Right atrium auricular region (tissue), 2 donors: ENCODE measurements at regions not wholly inside any gene's neighbourhood (a gene's known extent, or its start where the extent isn't known, plus 50 kb on each side); places are given as distances from the start of the nearest gene placed in this dataset.

ENCODE experiments used
- DNase-seq: peaks from one replicate; pipeline ENCODE4 v3.0.0-alpha.2; 2019; ENCODE audit warnings: low spot score
- H3K27ac ChIP-seq, 2 donors: fragments of 200-600 bp; sonication (generic); 1 replicate in 1 of 2; 2 replicates in 1 of 2; pipeline ENCODE4 v1.5.1; 2016 to 2019
- H3K27me3 ChIP-seq, 2 donors: fragments of 200-600 bp; sonication (generic); one replicate each; pipeline versions ENCODE4 v1.5.1 to v1.6.0; 2017 to 2019
- H3K36me3 ChIP-seq: fragments of 200-600 bp; sonication (generic); one replicate; pipeline ENCODE4 v1.5.1; 2016
- H3K4me1 ChIP-seq, 2 donors: fragments of 200-600 bp; sonication (generic); one replicate each; pipeline versions ENCODE4 v1.5.1 to v1.6.0; 2017 to 2019
- H3K4me3 ChIP-seq, 2 donors: fragments of 200-600 bp; sonication (generic); 1 replicate in 1 of 2; 2 replicates in 1 of 2; pipeline ENCODE4 v1.5.1; 2017 to 2019; ENCODE audit warnings: mild to moderate bottlenecking in 1 of 2, moderate library complexity in 1 of 2
- H3K9me3 ChIP-seq, 2 donors: fragments of 200-600 bp; sonication (generic); one replicate each; pipeline ENCODE4 v1.5.1; 2019
- CTCF ChIP-seq, 2 donors: fragments of 200-600 bp; sonication (generic); IDR thresholded peaks; one replicate each; pipeline ENCODE4 v1.5.1; 2019; ENCODE audit warnings: antibody characterized with exemption in 2 of 2

GRCh38 chr3:86333636-86334035, 657.3 kb downstream of the VGLL3 start:
- H3K4me1 ChIP-seq, result no peaks in the 10 kb centered on the region
- no peaks in the 10 kb centered on the region for H3K9me3 ChIP-seq
- no peak for TF ChIP-seq CTCF (IDR thresholded peaks at IDR 0.05)
- no peaks in the 10 kb centered on the region for H3K36me3 ChIP-seq
- no peak overlapping the region for H3K4me3 ChIP-seq
- H3K27ac ChIP-seq, result no peak overlapping the region
- no peaks in the 10 kb centered on the region for H3K27me3 ChIP-seq
- DNase-seq, result no peak

DNA sequence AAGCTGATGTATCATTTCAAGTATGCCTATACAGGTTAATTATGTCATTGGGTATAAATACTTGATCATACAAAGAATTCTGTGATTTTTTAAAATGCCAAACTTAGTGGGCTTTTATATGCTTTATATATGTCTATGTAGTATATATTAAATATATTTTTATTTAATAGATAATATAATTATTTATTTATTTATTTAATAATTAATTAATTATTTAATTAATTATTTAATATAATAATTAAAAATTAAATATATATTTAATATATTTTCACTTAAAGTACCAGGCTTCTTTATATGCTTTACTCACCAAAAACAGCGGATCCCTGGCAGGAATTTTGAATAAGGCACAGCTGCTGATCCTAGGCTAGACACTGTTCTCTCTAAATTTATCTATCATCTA, 687.0 kb downstream of the VGLL3 start:
- no peak for DNase-seq
- no peak for TF ChIP-seq CTCF (IDR thresholded peaks at IDR 0.05)

DNA sequence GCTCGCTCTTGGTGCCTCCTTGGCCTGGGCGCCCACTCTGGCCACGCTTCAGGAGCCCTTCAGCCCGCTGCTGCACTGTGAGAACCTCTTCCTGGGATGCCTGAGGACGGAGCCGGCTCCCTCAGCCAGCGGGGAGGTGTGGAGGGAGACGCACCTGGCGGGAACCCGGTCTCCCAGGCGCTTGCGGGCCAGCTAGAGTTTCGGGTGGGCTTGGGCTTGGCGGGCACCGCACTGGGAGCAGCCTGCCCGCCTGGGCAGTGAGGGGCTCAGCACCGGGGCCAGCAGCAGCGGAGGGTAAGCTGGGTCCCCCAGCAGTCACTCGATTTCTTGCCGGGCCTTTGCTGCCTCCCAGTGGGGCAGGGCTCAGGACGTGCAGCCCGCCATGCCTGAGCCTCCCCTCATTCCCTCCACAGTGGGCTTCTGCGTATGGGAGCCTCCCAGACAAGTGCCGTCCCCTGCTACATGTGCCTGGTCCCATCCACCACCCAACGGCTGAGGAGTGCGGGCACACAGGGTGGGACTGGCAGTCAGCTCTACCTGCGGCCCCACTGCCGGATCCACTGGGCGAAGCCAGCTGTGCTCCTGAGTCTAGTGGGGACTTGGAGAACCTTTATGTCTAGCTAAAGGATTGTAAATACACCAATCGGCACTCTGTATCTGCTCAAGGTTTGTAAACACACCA, 708.7 kb downstream of the VGLL3 start:
- H3K4me1 ChIP-seq, result no peaks in the 10 kb centered on the region
- no peak overlapping the region for H3K27ac ChIP-seq
- no peaks in the 10 kb centered on the region for H3K9me3 ChIP-seq
- no peak for TF ChIP-seq CTCF (IDR thresholded peaks at IDR 0.05)
- no peaks in the 10 kb centered on the region for H3K36me3 ChIP-seq
- H3K4me3 ChIP-seq, result no peak overlapping the region
- no peaks in the 10 kb centered on the region for H3K27me3 ChIP-seq
- DNase-seq, result no peak

More for the DNA sequence above, 687.0 kb downstream of the VGLL3 start:
- Histone ChIP-seq H3K9me3 (no peaks in the 10 kb centered on the region), H3K4me1 (no peaks in the 10 kb centered on the region), H3K27ac (no peak overlapping the region), H3K4me3 (no peak overlapping the region), H3K36me3 (no peaks in the 10 kb centered on the region), H3K27me3 (no peaks in the 10 kb centered on the region)

DNA sequence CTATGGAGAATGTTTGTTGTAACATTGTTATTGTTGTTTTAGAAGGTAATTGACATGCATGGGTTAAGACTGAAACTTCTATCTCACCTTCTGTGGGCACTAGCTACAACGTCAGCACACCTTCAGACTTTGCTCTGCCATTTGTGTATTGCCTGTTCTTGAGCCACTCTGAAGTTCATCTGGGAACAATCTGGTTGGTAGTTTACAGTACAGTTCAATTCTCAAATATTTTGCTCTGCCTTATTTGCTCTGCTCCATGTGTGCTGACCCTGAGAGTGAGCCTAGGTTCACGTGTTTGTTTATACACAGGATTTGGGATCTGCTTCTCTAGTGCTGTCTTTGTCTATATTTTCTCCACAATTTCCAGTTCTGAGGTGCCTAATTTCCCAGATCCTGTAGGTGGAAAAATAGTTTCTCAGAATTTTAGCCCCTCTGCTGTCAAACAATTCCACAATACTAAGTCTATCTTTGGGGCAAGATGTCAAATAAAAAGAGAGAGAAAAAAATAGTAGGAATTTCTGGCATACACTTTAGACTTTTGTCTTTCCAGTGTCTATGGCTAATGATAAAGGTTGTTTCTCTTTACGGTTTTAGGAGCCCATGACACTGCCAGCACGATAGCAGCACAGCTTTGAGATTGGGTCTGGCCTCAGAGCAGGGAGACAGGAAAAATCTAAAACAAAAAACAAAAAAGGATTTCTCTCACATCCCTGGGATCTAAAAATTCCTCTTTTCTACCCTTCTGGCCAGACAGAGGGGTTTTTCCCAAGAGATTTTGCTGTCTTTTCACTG, 721.4 kb downstream of the VGLL3 start:
- Histone ChIP-seq H3K4me1 (no peaks in the 10 kb centered on the region), H3K9me3 (no peaks in the 10 kb centered on the region), H3K27ac (no peak overlapping the region), H3K36me3 (no peaks in the 10 kb centered on the region), H3K4me3 (no peak overlapping the region), H3K27me3 (no peaks in the 10 kb centered on the region)
- DNase-seq, result no peak
- TF ChIP-seq CTCF (IDR thresholded peaks at IDR 0.05), result no peak

- Histone ChIP-seq H3K4me3 (no peak overlapping the region), H3K9me3 (no peaks in the 10 kb centered on the region), H3K4me1 (no peaks in the 10 kb centered on the region), H3K27ac (no peak overlapping the region), H3K27me3 (no peaks in the 10 kb centered on the region), H3K36me3 (no peaks in the 10 kb centered on the region)
- no peak for TF ChIP-seq CTCF (IDR thresholded peaks at IDR 0.05)
- no peak for DNase-seq
These were observed 732.9 kb downstream of the VGLL3 start for GRCh38 chr3:86257955-86258641.
